Germinal center (tissue), 1 donor: ENCODE measurements at regions not wholly inside any gene's neighbourhood (a gene's known extent, or its start where the extent isn't known, plus 50 kb on each side); places are given as distances from the start of the nearest gene placed in this dataset.
"Not testable (repeated sequence)": the region's sequence is repeated elsewhere in the genome, so short reads cannot be mapped to it uniquely, and the experiment has no call there.

ENCODE experiments used
- DNase-seq: peaks from one replicate; pipeline ENCODE4 v3.0.0; 2012; ENCODE audit warnings: mixed read lengths, low spot score

DNA sequence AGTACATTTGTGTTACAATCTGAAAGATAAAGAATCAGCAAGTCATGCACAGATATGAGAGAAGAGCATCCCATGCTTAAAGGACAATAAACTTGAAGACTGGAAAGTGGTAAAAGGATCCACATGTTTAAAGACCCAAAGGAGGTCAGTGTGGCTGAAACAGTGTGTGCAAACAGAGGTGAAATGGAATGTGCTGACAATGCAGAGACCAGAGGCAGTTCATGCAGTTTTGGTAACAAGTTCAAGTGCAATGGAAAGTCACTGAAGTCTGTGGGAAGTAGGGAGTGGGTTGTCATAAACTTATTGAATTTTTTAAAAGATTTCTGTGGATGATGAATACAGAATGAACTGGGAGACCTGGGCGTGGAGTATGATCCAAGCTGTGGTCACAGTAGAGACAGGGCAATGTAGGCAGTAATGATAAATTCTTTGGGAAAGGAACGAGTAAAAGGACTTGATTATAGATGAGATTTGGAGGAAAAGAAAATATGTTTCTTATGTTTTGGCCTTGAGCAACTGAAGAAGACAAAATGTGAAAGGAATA is 408.0 kb downstream of the HGF start:
- no peak for DNase-seq

DNA sequence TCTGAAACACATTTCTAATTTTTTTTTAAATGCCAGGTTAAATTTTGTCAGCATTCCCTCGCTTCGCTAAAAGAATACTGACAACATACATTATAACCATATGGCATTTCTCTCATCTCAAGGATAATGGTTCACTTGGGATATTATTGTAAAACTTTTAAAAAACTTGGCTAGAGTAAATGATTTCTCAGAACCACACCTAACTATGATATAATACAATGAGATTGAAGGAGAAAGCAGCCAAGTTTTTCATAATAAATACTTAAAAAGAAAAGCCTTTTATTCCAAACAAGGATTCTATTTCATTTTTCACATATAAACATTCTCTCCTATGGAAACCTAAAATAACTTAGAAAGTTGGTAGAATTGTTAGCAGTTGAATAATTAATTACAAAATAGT is 413.9 kb downstream of the HGF start:
- DNase-seq, result no peak

DNA sequence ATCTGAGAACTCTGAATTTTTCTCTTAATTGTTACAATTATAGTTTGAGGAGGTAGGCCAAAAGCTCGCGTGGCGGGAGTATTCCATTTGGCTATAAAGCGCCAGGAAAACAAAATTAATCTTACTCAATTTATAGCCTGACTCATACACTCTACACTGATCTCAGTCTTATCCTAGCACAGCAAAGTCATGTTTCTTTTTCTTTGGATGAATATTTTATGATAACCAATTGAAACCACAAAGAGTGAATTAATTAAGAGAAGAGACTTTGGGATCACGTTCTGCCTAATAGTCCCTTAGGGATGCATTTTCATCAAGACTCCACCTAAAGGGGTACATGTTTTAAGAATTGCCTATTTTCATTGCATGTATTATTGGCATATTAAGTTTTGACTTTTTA is 420.8 kb downstream of the HGF start:
- DNase-seq, result no peak

DNA sequence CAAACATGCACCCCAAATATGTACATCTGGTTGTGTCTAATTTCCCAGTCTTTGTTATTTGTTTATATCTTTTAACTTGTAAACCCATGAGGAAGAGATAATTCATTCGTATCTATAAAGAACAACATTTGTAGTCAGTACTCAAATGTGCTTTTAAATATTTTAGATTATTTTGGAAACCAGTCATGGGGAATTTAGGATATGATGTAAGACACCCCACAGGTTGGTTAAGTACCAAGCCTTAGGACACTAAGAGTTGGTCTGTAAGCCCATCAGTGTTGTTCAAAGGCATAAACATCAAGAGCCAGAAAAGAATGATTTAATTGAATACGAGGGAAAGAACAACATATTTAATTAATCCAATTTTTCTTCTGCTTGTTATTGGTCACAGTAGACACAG is 421.1 kb upstream of the SEMA3C start:
- no peak for DNase-seq

- DNase-seq, result no peak
These were observed 414.7 kb upstream of the SEMA3C start for GRCh38 chr7:81333536-81333935.

DNA sequence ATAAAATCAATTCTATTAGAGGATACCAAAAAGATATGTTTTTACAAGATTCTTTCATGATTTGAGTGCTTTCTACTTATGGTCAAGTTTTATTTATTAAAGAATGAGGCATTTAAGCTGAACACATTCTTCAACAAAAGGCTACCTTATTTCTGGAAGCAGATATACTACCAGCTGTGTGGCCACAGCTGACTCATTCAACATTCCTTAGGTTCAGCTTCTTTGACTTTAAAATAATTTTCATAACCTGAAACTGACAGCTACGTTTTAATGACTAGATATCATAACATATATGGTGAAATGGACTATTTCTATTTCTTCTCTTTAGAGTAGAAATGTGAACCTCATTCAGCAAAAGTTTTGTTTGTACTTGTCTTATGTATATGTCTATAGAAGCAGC is 414.2 kb upstream of the SEMA3C start:
- DNase-seq, result no peak

DNA sequence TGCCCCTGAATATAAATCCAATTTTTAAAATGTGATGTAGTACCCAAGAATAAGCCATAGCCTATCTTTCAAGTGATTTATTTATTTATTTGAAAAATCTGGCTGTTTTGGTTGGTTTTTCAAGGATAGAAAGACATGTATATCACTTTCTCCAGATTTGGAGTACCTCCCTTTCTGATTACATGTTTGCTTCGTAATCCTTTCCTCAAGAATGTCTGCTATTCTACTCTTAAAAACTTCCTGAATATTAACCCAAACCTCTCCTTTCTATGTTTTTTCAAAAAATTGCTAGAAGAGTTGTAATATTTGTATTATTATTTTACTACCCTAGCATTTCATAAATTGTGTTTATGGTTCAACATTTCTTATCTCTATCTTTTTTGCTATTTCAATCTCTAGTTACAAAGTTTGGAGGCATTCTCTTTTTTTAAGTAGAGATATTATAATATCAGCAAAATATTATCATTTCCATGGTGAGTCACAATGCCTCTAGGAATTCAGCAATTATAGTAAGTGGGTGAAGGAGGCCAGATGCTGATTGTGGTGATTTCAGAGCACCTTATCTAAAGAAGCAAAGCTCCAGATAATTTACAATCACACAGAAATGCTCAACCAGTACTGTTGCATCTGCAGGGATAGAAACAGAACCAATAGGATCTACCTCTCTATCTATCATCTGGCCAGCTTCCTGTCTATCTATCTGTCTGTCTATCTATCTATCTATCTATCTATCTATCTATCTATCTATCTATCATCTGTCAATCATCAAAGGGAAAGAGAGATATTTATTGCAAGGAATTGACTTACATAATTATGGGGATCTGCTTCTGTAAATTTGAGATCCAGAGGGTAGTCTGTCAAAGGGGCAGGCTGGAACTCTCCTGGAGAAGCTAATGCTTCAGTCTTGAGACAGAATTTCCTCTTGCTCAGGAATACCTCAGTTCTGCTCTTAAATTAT is 412.5 kb upstream of the SEMA3C start:
- DNase-seq, result no peak

- no peak for DNase-seq
These were observed 411.3 kb upstream of the SEMA3C start for GRCh38 chr7:81330108-81330507.

GRCh38 chr7:81327468-81328266 is 408.8 kb upstream of the SEMA3C start:
- DNase-seq, result no peak

DNA sequence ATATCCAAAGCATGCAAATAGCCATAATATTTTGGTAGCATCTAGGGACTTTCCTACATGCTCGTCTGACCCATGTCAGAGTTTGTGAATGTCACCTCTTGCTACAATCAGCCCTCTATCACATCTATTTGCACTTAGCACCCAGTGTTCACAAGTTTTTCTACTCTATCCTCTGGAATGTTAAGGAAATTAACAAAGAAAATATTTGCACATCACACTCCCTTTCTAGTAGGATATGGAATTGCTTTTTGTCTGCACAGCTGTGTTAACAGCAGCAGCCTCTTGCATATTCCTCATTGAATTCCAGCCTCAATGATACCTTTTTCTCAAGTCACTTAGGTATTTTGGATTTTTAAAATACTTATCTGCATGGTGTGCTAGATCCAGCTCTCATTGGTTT is 403.1 kb upstream of the SEMA3C start:
- no peak for DNase-seq

GRCh38 chr7:81317741-81318140 is 398.9 kb upstream of the SEMA3C start:
- DNase-seq, result no peak

DNA sequence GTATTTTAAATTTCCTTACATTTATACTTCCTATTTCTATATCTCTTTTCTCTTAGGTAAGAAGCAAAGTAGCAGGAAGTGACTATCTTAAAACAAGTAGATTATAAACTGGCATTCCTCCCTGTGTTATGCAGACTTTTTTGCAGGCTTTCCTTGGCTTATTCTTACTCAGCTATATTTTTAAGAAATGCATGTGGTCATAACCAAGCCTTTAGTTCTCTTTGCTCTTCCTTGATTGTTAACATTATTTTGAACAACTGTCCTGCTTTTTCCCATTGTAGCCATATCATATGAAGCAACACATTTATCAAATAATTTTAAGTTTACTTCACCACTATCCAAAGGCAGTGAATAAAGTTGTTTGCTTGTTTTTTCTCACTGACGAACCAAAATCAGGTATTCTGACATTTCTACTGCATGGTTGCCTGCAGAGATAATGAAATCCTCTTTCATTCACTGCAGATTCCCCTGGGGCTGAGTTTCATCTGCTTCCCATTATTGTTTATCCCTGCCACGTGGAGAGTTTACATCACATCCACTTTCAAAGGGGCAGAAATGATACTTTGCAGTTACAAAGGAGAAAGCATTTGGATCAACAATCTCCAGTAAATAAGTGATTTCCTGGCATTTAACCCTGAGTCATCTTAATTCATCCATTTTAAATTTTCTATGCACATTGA is 389.9 kb upstream of the SEMA3C start:
- DNase-seq, result no peak

GRCh38 chr7:81301815-81302214 is 383.0 kb upstream of the SEMA3C start:
- DNase-seq, result no peak

GRCh38 chr7:81300753-81301152 is 381.9 kb upstream of the SEMA3C start:
- no peak for DNase-seq

GRCh38 chr7:81299711-81300110 is 380.9 kb upstream of the SEMA3C start:
- no peak for DNase-seq

- DNase-seq, result no peak
These were observed 380.3 kb upstream of the SEMA3C start for GRCh38 chr7:81298951-81299666.

DNA sequence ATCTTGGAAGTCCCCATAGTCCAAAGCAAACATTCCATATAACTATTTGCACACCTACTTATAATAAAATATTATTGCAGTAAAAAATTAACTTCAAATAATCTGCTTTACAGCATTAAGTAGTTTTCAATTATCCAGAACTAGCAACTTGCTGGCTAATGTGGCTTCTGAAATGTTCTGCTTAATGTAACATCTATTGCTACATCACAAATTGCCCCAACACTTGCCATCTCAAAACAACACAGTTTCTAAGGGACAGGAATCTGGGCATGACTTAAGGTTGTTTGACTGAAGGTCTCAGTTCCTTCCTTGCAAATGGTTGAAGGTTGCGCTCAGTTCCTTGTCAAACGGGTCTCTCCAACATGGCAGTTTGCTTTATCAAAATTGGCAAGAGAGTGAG is 378.5 kb upstream of the SEMA3C start:
- no peak for DNase-seq

- DNase-seq, result no peak
These were observed 377.9 kb upstream of the SEMA3C start for GRCh38 chr7:81296726-81297125.

GRCh38 chr7:81294897-81295515 is 376.2 kb upstream of the SEMA3C start:
- DNase-seq, result no peak

GRCh38 chr7:81293806-81294205 is 375.0 kb upstream of the SEMA3C start:
- no peak for DNase-seq

DNA sequence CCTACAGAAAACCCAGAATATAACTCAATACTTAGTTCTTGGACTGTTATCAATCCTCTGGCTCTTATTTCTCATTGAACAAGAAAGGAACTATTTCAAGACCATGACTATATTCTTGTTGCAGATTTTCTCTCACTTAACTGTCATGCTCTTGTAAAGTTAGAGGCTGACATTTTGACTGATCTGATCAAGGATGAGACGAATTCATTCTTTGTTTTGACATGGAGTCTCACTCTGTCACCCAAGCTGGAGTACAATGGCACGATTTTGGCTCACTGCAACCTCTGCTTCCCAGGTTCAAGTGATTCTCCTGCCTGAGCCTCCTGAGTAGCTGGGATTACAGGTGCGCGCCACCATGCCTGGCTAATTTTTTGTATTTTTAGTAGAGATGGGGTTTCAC is 367.9 kb upstream of the SEMA3C start:
- not testable (repeated sequence) for DNase-seq
